Vagina (tissue), 2 donors: ENCODE measurements at regions not wholly inside any gene's neighbourhood (a gene's known extent, or its start where the extent isn't known, plus 50 kb on each side); places are given as distances from the start of the nearest gene placed in this dataset.

Source experiments
- DNase-seq, 2 donors: peaks; one replicate each; pipeline ENCODE4 v3.0.0-alpha.2; 2017; ENCODE audit errors: extremely low spot score in 2 of 2
- H3K27ac ChIP-seq: fragments of 200-600 bp; sonication (generic); one replicate; pipeline ENCODE4 v1.5.1; 2019
- H3K27me3 ChIP-seq: fragments of 200-600 bp; sonication (generic); one replicate; pipeline ENCODE4 v1.5.1; 2019
- H3K36me3 ChIP-seq, 2 donors: fragments of 200-600 bp; sonication (generic); one replicate each; pipeline ENCODE4 v1.5.1; 2017 to 2019
- H3K4me1 ChIP-seq: fragments of 200-600 bp; sonication (generic); one replicate; pipeline ENCODE4 v1.5.1; 2019
- H3K4me3 ChIP-seq, 2 donors: fragments of 200-600 bp; sonication (generic); 1 replicate in 1 of 2; 2 replicates in 1 of 2; pipeline ENCODE4 v1.5.1; 2016 to 2019
- H3K9me3 ChIP-seq: fragments of 200-600 bp; sonication (generic); one replicate; pipeline ENCODE4 v1.5.1; 2019
- CTCF ChIP-seq, 3 experiments: fragments of 450-650 bp in 2 of 3; fragments of 200-600 bp in 1 of 3; sonication (generic) in 1 of 3; IDR thresholded peaks; one replicate each; pipeline ENCODE4 v1.5.1; 2017 to 2019; ENCODE audit warnings: antibody characterized with exemption in 3 of 3, mild to moderate bottlenecking in 2 of 3, moderate library complexity in 2 of 3
- POLR2A ChIP-seq, 2 donors: fragments of 450-650 bp; IDR thresholded peaks; one replicate each; pipeline ENCODE4 v1.6.1; 2017; ENCODE audit warnings: antibody characterized with exemption in 2 of 2, mild to moderate bottlenecking in 2 of 2, moderate library complexity in 2 of 2
- POLR2AphosphoS5 ChIP-seq, 2 donors: sonication (generic); formaldehyde crosslinking; IDR thresholded peaks; one replicate each; pipeline ENCODE4 v1.9.0; 2017; ENCODE audit warnings: antibody characterized with exemption in 2 of 2, mild to moderate bottlenecking in 2 of 2, low read depth in 1 of 2; ENCODE audit not compliant: insufficient read depth in 1 of 2
- intact Hi-C: fragments of 100-400 bp; cut with DNase I; formaldehyde crosslinking; loops from one replicate; pipeline ENCODE4 v1.15.1; 2023

- TF ChIP-seq POLR2A (IDR thresholded peaks at IDR 0.05), result no peak
- no peak for TF ChIP-seq POLR2AphosphoS5 (IDR thresholded peaks at IDR 0.05; ENCODE audit: insufficient read depth in 1 of 2, low read depth in 1 of 2)
- no peak for TF ChIP-seq CTCF (IDR thresholded peaks at IDR 0.05)
Measured at GRCh38 chr5:136731241-136731900, 366.0 kb upstream of the TRPC7 start.

GRCh38 chr5:136730426-136730825, 365.1 kb upstream of the TRPC7 start:
- intact Hi-C loops, result no loop called here
- no peaks in the 10 kb centered on the region for H3K27me3 ChIP-seq
- DNase-seq, result no peak
- H3K27ac ChIP-seq, result no peak overlapping the region
- H3K4me1 ChIP-seq, result peaks cover 11% of the 10 kb centered on the region
- H3K36me3 ChIP-seq, result no peaks in the 10 kb centered on the region
- no peak overlapping the region for H3K4me3 ChIP-seq
- TF ChIP-seq POLR2AphosphoS5 (IDR thresholded peaks at IDR 0.05; ENCODE audit: insufficient read depth in 1 of 2, low read depth in 1 of 2) (no peak), CTCF (IDR thresholded peaks at IDR 0.05) (no peak), POLR2A (IDR thresholded peaks at IDR 0.05) (no peak)
- no peaks in the 10 kb centered on the region for H3K9me3 ChIP-seq

More at GRCh38 chr5:136731241-136731900, 366.0 kb upstream of the TRPC7 start:
- DNase-seq, result no peak
- Histone ChIP-seq H3K36me3 (no peaks in the 10 kb centered on the region), H3K4me1 (peaks cover 11% of the 10 kb centered on the region), H3K27me3 (no peaks in the 10 kb centered on the region), H3K9me3 (no peaks in the 10 kb centered on the region), H3K27ac (no peak overlapping the region), H3K4me3 (no peak overlapping the region)
- intact Hi-C loops, result no loop called here

- H3K4me1 ChIP-seq, result peaks cover 11% of the 10 kb centered on the region
- H3K27ac ChIP-seq, result no peak overlapping the region
- DNase-seq, result no peak
- TF ChIP-seq POLR2A (IDR thresholded peaks at IDR 0.05), result no peak
- intact Hi-C loops, result no loop called here
- no peaks in the 10 kb centered on the region for H3K27me3 ChIP-seq
- H3K4me3 ChIP-seq, result no peak overlapping the region
- no peaks in the 10 kb centered on the region for H3K9me3 ChIP-seq
- H3K36me3 ChIP-seq, result no peaks in the 10 kb centered on the region
Measured at GRCh38 chr5:136729901-136730355, 364.6 kb upstream of the TRPC7 start.

- no peaks in the 10 kb centered on the region for H3K36me3 ChIP-seq
Measured at GRCh38 chr5:136726506-136726905, 361.2 kb upstream of the TRPC7 start.

GRCh38 chr5:136724161-136724560, 358.8 kb upstream of the TRPC7 start:
- TF ChIP-seq CTCF (IDR thresholded peaks at IDR 0.05) (no peak), POLR2A (IDR thresholded peaks at IDR 0.05) (no peak), POLR2AphosphoS5 (IDR thresholded peaks at IDR 0.05; ENCODE audit: insufficient read depth in 1 of 2, low read depth in 1 of 2) (no peak)
- intact Hi-C loops, result no loop called here
- no peak for DNase-seq
- H3K27ac ChIP-seq, result no peak overlapping the region
- H3K4me3 ChIP-seq, result no peak overlapping the region
- no peaks in the 10 kb centered on the region for H3K27me3 ChIP-seq
- H3K9me3 ChIP-seq, result no peaks in the 10 kb centered on the region
- H3K4me1 ChIP-seq, result no peaks in the 10 kb centered on the region
- no peaks in the 10 kb centered on the region for H3K36me3 ChIP-seq

More at GRCh38 chr5:136726506-136726905, 361.2 kb upstream of the TRPC7 start:
- no peak for DNase-seq
- no peaks in the 10 kb centered on the region for H3K27me3 ChIP-seq
- TF ChIP-seq CTCF (IDR thresholded peaks at IDR 0.05), result no peak
- no peak for TF ChIP-seq POLR2AphosphoS5 (IDR thresholded peaks at IDR 0.05; ENCODE audit: insufficient read depth in 1 of 2, low read depth in 1 of 2)
- TF ChIP-seq POLR2A (IDR thresholded peaks at IDR 0.05), result no peak
- no peaks in the 10 kb centered on the region for H3K9me3 ChIP-seq
- intact Hi-C loops, result no loop called here
- H3K4me3 ChIP-seq, result no peak overlapping the region
- H3K27ac ChIP-seq, result no peak overlapping the region
- H3K4me1 ChIP-seq, result peaks cover 11% of the 10 kb centered on the region
